ENCODE measurements at regions not wholly inside any gene's neighbourhood (a gene's known extent, or its start where the extent isn't known, plus 50 kb on each side); places are given as distances from the start of the nearest gene placed in this dataset.

DNA sequence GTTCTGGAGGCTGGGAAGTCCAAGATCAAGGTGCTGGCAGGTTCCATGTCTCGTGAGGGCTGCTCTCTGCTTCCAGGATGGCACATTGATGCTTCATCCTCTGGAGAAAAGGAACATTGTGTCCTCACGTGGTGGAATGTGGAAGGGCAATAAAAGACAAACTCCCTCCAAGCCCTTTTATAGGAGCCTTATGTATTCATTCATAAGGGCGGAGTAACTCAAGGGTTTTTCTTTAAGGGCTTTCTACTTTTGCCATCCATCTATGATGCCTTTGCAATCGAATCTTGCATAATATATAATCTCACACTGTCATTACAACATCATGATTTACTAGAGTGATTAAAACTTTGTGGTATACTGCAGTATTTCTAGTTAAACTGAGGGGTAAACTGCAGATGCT lies 132.7 kb upstream of the DDHD1 start:
- Mint-ChIP-seq H3K4me3 (no peak overlapping the region), H3K27me3 (ENCODE audit: insufficient read depth, low read depth, poor library complexity) (no peaks in the 10 kb centered on the region), H3K9me3 (peaks cover 9% of the 10 kb centered on the region; the same call in 2 of the 3 replicates), H3K27ac (no peak overlapping the region), H3K36me3 (ENCODE audit: low read depth) (0 out of 3 replicates have a peak, but pooled peaks cover under 1% of the 10 kb centered on the region), H3K4me1 (no peaks in the 10 kb centered on the region)
- H3F3A ChIP-seq (replicated peaks; ENCODE audit: low read depth): no peaks in the 10 kb centered on the region
- H3K4me2 ChIP-seq: no peak overlapping the region
- no peak for TF ChIP-seq NANOG (IDR thresholded peaks at IDR 0.05; ENCODE audit: borderline replicate concordance)
- TF ChIP-seq, protein P1, sequence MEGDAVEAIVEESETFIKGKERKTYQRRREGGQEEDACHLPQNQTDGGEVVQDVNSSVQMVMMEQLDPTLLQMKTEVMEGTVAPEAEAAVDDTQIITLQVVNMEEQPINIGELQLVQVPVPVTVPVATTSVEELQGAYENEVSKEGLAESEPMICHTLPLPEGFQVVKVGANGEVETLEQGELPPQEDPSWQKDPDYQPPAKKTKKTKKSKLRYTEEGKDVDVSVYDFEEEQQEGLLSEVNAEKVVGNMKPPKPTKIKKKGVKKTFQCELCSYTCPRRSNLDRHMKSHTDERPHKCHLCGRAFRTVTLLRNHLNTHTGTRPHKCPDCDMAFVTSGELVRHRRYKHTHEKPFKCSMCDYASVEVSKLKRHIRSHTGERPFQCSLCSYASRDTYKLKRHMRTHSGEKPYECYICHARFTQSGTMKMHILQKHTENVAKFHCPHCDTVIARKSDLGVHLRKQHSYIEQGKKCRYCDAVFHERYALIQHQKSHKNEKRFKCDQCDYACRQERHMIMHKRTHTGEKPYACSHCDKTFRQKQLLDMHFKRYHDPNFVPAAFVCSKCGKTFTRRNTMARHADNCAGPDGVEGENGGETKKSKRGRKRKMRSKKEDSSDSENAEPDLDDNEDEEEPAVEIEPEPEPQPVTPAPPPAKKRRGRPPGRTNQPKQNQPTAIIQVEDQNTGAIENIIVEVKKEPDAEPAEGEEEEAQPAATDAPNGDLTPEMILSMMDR (conservative IDR thresholded peaks at IDR 0.05; ENCODE audit: low read depth in 2 of 2): 0 out of 4 replicates have a peak, but pooled peaks of 1 of the 2 experiments have one; percentile 5
- H2AFZ ChIP-seq: no peak overlapping the region
- no peaks in the 10 kb centered on the region for H3K4me1 ChIP-seq (ENCODE audit: insufficient read depth)
- H3K79me2 ChIP-seq (replicated peaks; ENCODE audit: insufficient read depth): no peaks in the 10 kb centered on the region
- DNase-seq (ENCODE audit: low spot score) (no peak), ATAC-seq (no peak)
- no peak overlapping the region for H3K4me3 ChIP-seq
- 0 out of 2 replicates have a peak, but pooled peaks cover 3% of the 10 kb centered on the region for H3K9me2 ChIP-seq (ENCODE audit: insufficient read depth)
- no peaks in the 10 kb centered on the region for H4K20me1 ChIP-seq (replicated peaks; ENCODE audit: insufficient read depth)
- H3K36me3 ChIP-seq (ENCODE audit: insufficient read depth): peaks cover 2% of the 10 kb centered on the region; the same call in 1 of the 2 replicates
- no peak overlapping the region for H3K27ac ChIP-seq (ENCODE audit: low read depth)
- no peaks in the 10 kb centered on the region for H3K27me3 ChIP-seq (ENCODE audit: insufficient read depth)

DNA sequence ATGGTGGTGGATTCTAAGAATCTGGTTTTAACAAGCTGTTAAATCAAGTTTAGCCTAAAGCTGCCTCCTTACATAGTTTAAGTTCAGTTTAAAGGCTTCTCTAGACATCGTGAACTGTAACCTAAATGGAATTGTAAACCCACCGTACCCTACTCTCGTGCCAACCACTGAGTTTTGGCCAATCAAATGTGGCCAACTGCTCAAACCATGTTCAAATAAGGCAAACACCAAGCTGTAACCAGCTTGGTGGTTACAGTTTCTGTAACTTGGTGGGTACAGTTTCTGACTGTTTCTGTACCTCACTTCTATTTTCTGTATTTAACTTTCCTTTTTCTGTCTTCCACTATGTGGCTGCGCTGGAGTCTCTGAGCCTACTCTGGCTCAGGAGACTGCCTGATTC lies 131.9 kb upstream of the DDHD1 start:
- H2AFZ ChIP-seq: no peak overlapping the region
- no peaks in the 10 kb centered on the region for H3K27me3 Mint-ChIP-seq (ENCODE audit: insufficient read depth, low read depth, poor library complexity)
- no peaks in the 10 kb centered on the region for H4K20me1 ChIP-seq (replicated peaks; ENCODE audit: insufficient read depth)
- no peak overlapping the region for H3K27ac Mint-ChIP-seq
- H3K4me2 ChIP-seq: no peak overlapping the region
- peaks cover 12% of the 10 kb centered on the region for H3K9me3 Mint-ChIP-seq
- no peak for DNase-seq (ENCODE audit: low spot score)
- no peak overlapping the region for H3K27ac ChIP-seq (ENCODE audit: low read depth)
- H3K4me1 Mint-ChIP-seq: no peaks in the 10 kb centered on the region
- no peaks in the 10 kb centered on the region for H3K4me1 ChIP-seq (ENCODE audit: insufficient read depth)
- ATAC-seq: no peak
- TF ChIP-seq ZNF331 (CRISPR knock-in tag; IDR thresholded peaks at IDR 0.05; ENCODE audit: low read depth) (no peak), EZH2phosphoT487 (IDR thresholded peaks at IDR 0.05; ENCODE audit: unreplicated experiment) (no peak), EZH2 (IDR thresholded peaks at IDR 0.05; ENCODE audit: low read depth, unreplicated experiment) (no peak), POLR2AphosphoS5 (IDR thresholded peaks at IDR 0.05; ENCODE audit: low read depth) (no peak)
- TF ChIP-seq, protein P1 (conservative IDR thresholded peaks at IDR 0.05; ENCODE audit: low read depth in 2 of 2): no peak
- TF ChIP-seq, protein P2, sequence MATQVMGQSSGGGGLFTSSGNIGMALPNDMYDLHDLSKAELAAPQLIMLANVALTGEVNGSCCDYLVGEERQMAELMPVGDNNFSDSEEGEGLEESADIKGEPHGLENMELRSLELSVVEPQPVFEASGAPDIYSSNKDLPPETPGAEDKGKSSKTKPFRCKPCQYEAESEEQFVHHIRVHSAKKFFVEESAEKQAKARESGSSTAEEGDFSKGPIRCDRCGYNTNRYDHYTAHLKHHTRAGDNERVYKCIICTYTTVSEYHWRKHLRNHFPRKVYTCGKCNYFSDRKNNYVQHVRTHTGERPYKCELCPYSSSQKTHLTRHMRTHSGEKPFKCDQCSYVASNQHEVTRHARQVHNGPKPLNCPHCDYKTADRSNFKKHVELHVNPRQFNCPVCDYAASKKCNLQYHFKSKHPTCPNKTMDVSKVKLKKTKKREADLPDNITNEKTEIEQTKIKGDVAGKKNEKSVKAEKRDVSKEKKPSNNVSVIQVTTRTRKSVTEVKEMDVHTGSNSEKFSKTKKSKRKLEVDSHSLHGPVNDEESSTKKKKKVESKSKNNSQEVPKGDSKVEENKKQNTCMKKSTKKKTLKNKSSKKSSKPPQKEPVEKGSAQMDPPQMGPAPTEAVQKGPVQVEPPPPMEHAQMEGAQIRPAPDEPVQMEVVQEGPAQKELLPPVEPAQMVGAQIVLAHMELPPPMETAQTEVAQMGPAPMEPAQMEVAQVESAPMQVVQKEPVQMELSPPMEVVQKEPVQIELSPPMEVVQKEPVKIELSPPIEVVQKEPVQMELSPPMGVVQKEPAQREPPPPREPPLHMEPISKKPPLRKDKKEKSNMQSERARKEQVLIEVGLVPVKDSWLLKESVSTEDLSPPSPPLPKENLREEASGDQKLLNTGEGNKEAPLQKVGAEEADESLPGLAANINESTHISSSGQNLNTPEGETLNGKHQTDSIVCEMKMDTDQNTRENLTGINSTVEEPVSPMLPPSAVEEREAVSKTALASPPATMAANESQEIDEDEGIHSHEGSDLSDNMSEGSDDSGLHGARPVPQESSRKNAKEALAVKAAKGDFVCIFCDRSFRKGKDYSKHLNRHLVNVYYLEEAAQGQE (IDR thresholded peaks at IDR 0.05; ENCODE audit: unreplicated experiment): no peak
- H3K9me2 ChIP-seq (ENCODE audit: insufficient read depth): 0 out of 2 replicates have a peak, but pooled peaks cover 3% of the 10 kb centered on the region
- peaks cover 4% of the 10 kb centered on the region; the same call in 1 of the 2 replicates for H3K36me3 ChIP-seq (ENCODE audit: insufficient read depth)
- H3K79me2 ChIP-seq (replicated peaks; ENCODE audit: insufficient read depth): no peaks in the 10 kb centered on the region
- no peak overlapping the region for H3K4me3 Mint-ChIP-seq
- no peaks in the 10 kb centered on the region for H3K27me3 ChIP-seq (ENCODE audit: insufficient read depth)
- no peaks in the 10 kb centered on the region for H3F3A ChIP-seq (replicated peaks; ENCODE audit: low read depth)
- H3K4me3 ChIP-seq: no peak overlapping the region
- peaks cover 5% of the 10 kb centered on the region; the same call in 2 of the 3 replicates for H3K36me3 Mint-ChIP-seq (ENCODE audit: low read depth)

All from GM23338 (cell line).